Pancreas (tissue), 10 donors: ENCODE measurements at regions not wholly inside any gene's neighbourhood (a gene's known extent, or its start where the extent isn't known, plus 50 kb on each side); places are given as distances from the start of the nearest gene placed in this dataset.

Source experiments
- ATAC-seq, 4 donors: fragments of 200-7000 bp; cut with Tn5 transposase; one replicate each; pipeline versions ENCODE4 v1.8.0 to v1.9.1; 2020; ENCODE audit warnings: mild to moderate bottlenecking in 4 of 4, moderate library complexity in 4 of 4
- DNase-seq, 6 donors: peaks; one replicate each; pipeline ENCODE4 v3.0.0-alpha.2; 2020
- FAIRE-seq: peaks from 2 replicates; lab custom pipeline; 2012; peaks lifted over from hg19 to GRCh38; lab: Jason Lieb, UNC
- H3K27ac ChIP-seq, 4 donors: fragments of 200-600 bp; sonication (generic); 1 replicate in 3 of 4; 2 replicates in 1 of 4; pipeline versions ENCODE4 v1.5.0 to v1.8.0; 2020
- H3K27me3 ChIP-seq, 4 donors: fragments of 200-600 bp; one replicate each; pipeline ENCODE4 v1.8.0; 2021
- H3K36me3 ChIP-seq, 3 donors: fragments of 200-600 bp; sonication (generic) in 1 of 3; one replicate each; pipeline versions ENCODE4 v1.5.0 to v1.8.0; 2020 to 2021
- H3K4me1 ChIP-seq, 3 donors: fragments of 200-600 bp; one replicate each; pipeline ENCODE4 v1.8.0; 2021
- H3K4me3 ChIP-seq, 4 donors: fragments of 200-600 bp; sonication (generic) in 2 of 4; one replicate each; pipeline versions ENCODE4 v1.5.0 to v1.8.0; 2020 to 2021
- H3K9me3 ChIP-seq, 4 donors: fragments of 200-600 bp; one replicate each; pipeline ENCODE4 v1.8.0; 2021
- WGBS, 2 donors: extraction: QIAGEN DNeasy Blood & Tissue Kit; methylation state at CpG; one replicate each; pipeline ENCODE4 v1.1.7; 2013; 5-methylcytosine and 5-hydroxymethylcytosine counted together
- intact Hi-C, 3 donors: fragments of 100-400 bp; cut with DNase I; formaldehyde crosslinking; loops; one replicate each; pipeline versions ENCODE4 v1.11.1 to v1.14.2; 2022
- TF ChIP-seq, protein P1 (sequence below), 4 donors: fragments of 200-600 bp; sonication (generic) in 3 of 4; IDR thresholded peaks; one replicate each; pipeline versions ENCODE4 v1.5.0 to v1.8.0; 2021; ENCODE audit warnings: antibody characterized with exemption in 4 of 4
- donor health status: healthy with polysubstance abuse.
- donor health status: DM: no; HTN: no; CAD: no; lungs with moderate emphysema.
- donor health status: DM: no; HTN: no; CAD: no.
- donor health status: control.
- donor health status: control.
- donor health status: Bipolar disorder and iron deficiency.
- donor health status: DM: yes; HTN: yes; CAD: no.
- donor health status: DM: no; HTN: no; CAD: no.
- donor health status: DM: no; HTN: no; CAD: no.
- donor health status: DM: yes; HTN: yes; CAD: no.

DNA sequence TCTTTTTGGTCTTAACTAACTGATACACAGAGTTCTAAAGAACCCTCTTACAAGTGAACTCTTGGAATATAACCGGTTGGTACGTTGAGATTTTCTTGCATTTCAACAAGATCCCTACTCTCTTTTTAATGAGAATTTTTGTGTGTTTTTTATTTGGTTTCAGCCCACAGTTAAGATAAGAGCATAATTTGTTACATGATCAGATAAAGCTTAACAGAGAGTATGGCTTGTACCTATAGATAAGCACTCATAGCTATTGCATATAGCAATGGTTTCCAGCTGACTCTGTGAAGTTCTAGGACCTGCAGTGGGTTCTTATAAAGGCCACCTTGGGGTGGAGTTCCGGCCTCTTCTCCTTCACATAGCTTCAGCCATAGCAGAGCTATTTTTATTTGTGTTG lies 143.3 kb downstream of the SNX10 start:
- no peak overlapping the region for H3K4me3 ChIP-seq
- intact Hi-C loops: no loop called here
- peaks cover 0 to 4% (median 0%) of the 10 kb centered on the region in 3 donors for H3K4me1 ChIP-seq
- DNase-seq (no peak), FAIRE-seq (no peak), ATAC-seq (no peak)
- H3K36me3 ChIP-seq: no peaks in the 10 kb centered on the region
- 65 to 83% methylated on average over 3 of the region's 3 CpGs for WGBS, 2 donors
- no peaks in the 10 kb centered on the region for H3K27me3 ChIP-seq
- H3K27ac ChIP-seq: no peak overlapping the region
- H3K9me3 ChIP-seq: no peaks in the 10 kb centered on the region
- TF ChIP-seq, protein P1, sequence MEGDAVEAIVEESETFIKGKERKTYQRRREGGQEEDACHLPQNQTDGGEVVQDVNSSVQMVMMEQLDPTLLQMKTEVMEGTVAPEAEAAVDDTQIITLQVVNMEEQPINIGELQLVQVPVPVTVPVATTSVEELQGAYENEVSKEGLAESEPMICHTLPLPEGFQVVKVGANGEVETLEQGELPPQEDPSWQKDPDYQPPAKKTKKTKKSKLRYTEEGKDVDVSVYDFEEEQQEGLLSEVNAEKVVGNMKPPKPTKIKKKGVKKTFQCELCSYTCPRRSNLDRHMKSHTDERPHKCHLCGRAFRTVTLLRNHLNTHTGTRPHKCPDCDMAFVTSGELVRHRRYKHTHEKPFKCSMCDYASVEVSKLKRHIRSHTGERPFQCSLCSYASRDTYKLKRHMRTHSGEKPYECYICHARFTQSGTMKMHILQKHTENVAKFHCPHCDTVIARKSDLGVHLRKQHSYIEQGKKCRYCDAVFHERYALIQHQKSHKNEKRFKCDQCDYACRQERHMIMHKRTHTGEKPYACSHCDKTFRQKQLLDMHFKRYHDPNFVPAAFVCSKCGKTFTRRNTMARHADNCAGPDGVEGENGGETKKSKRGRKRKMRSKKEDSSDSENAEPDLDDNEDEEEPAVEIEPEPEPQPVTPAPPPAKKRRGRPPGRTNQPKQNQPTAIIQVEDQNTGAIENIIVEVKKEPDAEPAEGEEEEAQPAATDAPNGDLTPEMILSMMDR (IDR thresholded peaks at IDR 0.05): no peak

DNA sequence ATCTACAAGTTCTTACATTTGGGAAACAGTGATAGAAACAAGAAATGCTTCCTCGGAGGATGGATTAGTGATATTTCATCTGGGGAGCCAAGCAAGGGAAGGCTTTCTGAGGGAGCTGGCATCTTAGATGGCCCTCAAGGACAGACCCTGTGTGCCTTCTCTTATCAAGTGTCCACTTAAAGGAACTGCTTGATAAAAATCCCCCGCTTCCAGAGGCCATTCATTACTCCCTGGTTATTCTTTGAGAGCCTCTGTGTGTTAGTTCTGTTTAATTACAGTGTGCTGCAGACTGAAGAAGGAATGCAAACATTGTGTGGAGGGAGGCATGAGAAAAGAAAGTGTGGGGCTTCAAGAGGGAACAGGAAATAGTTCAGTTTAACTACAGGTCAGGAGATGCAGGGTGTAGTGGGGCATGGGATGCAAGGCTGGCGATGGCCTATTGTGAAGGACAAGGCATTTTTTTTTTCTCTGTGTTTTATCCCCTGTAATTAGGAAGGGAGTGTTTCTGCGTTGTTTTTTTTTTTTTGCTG lies 145.4 kb downstream of the SNX10 start:
- H3K4me3 ChIP-seq: no peak overlapping the region
- DNase-seq (no peak), ATAC-seq (peak in 1 of 4 donors; percentile 17), FAIRE-seq (no peak)
- no peaks in the 10 kb centered on the region for H3K9me3 ChIP-seq
- WGBS, 2 donors: 82 to 84% methylated on average over 4 of the region's 4 CpGs
- H3K36me3 ChIP-seq: no peaks in the 10 kb centered on the region
- peaks cover 0 to 8% (median 6%) of the 10 kb centered on the region in 3 donors for H3K4me1 ChIP-seq
- intact Hi-C loops: no loop called here
- H3K27me3 ChIP-seq: no peaks in the 10 kb centered on the region
- TF ChIP-seq, protein P1 (IDR thresholded peaks at IDR 0.05): no peak
- no peak overlapping the region for H3K27ac ChIP-seq

DNA sequence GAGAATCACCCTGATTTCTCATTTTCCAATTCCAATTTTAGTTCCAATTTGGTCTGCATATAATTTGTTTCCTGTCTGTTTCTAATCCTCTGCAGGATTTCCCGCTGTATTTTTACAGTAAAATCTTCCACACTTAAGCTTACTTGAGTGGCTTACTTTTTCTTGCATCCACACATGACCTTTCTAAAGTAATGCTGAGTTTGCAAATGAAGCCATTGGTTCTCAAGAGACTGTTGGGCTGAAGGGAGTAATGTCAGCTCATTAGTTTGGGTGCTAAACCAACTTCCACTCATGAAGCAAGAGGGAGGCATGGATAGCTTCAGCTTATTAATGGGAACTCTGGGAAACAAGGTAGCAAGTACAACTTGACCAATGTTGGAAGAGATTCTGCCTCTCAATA lies 146.4 kb downstream of the SNX10 start:
- Histone ChIP-seq H3K27me3 (no peaks in the 10 kb centered on the region), H3K9me3 (no peaks in the 10 kb centered on the region), H3K36me3 (no peaks in the 10 kb centered on the region), H3K27ac (no peak overlapping the region), H3K4me1 (peaks cover 0 to 8% (median 7%) of the 10 kb centered on the region in 3 donors), H3K4me3 (no peak overlapping the region)
- 87 to 93% methylated on average over 1 of the region's 1 CpG for WGBS, 2 donors
- intact Hi-C loops: no loop called here
- no peak for FAIRE-seq
- ATAC-seq: no peak
- TF ChIP-seq, protein P1 (IDR thresholded peaks at IDR 0.05): no peak
- no peak for DNase-seq

DNA sequence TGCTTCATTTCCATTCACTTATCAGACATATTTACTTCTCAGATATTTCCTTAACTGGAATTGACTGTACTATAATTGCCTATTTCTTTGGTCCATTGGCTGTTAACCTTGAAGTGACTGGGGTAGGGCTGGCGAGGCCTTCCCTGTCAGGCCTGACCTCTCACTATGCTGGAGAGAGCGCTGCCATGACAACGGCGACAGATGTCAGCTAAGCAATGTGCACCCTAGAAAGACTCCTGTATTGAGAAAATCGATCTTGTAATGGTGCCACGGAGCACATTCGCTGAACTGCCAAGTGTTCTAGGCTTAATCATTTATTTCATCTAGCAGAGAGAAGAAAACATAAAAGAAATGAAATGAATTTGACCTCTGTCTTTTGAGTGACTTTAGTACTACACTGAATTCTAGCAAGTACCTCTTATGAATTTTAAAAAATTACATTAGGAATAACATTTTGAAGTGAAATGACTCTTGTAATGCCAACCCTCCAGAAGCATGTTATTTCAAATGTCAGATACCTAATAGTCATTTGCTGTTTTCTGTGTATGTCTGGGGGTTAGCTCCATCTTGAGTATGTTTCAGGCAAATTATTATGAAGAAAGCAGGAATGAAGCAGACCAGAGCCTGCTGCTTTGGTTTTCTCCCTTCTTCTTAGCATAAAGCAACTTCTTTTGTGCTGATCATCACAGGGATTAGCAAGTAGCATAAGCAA lies 148.0 kb downstream of the SNX10 start:
- FAIRE-seq (no peak), ATAC-seq (peak; percentile 60 to 82 (median 73)), DNase-seq (peak in 4 of 6 donors; percentile 49 to 73 (median 66))
- 26 to 29% methylated on average over 7 of the region's 7 CpGs for WGBS, 2 donors
- Histone ChIP-seq H3K4me3 (no peak overlapping the region), H3K9me3 (no peaks in the 10 kb centered on the region), H3K27ac (peak overlapping the region in 1 of 4 donors; percentile 9), H3K27me3 (no peaks in the 10 kb centered on the region), H3K4me1 (peaks cover 0 to 8% (median 7%) of the 10 kb centered on the region in 3 donors), H3K36me3 (no peaks in the 10 kb centered on the region)
- intact Hi-C loops: no loop called here
- TF ChIP-seq, protein P1 (IDR thresholded peaks at IDR 0.05): no peak
